ENCODE measurements at regions not wholly inside any gene's neighbourhood (a gene's known extent, or its start where the extent isn't known, plus 50 kb on each side); places are given as distances from the start of the nearest gene placed in this dataset.

DNA sequence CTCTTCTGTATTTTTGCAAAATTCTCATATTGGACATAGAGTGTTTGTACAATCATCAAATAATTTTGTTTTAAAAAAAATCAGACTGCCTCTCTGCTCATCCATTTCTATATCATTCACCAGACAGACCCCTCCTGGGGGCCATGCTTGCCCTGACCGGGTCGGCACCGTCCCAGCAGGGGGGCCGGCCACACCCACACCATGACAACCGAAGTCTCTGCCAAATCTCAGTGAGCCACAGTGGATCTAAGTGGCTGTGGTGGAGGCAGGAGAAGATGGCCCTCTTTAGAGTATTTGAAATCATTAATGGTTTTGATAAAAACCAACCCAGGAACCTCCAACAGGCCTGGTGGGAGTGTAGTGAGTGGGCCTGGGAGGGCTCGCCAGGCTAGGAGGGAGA lies 66.9 kb upstream of the ADRA2C start:
- Histone ChIP-seq H3K79me2 (ENCODE audit: insufficient read depth, low read length) (no peaks in the 10 kb centered on the region), H3K36me3 (replicated peaks in 1 of 2; ENCODE audit: control insufficient read depth in 1 of 2, insufficient read depth in 2 of 2, low read length in 2 of 2) (no peaks in the 10 kb centered on the region), H3K4me1 (ENCODE audit: insufficient read depth, low read length) (0 out of 2 replicates have a peak, but pooled peaks cover 5% of the 10 kb centered on the region), H3K4me3 (replicated peaks in 1 of 3; ENCODE audit: insufficient read depth in 1 of 3, low read depth in 2 of 3, low read length in 3 of 3) (no peak overlapping the region), H3K9me3 (ENCODE audit: low read length) (peaks cover 17% of the 10 kb centered on the region), H3K9ac (ENCODE audit: insufficient read depth, low read depth, low read length) (no peak overlapping the region), H2AFZ (ENCODE audit: low read length) (no peak overlapping the region), H3K4me2 (ENCODE audit: low read depth, low read length) (no peak overlapping the region), H3K27ac (ENCODE audit: extremely low read length, insufficient read depth, low read length) (no peak overlapping the region), H3K27me3 (ENCODE audit: control insufficient read depth in 1 of 2, insufficient read depth in 2 of 2, low read length in 2 of 2) (peaks cover 6 to 41% of the 10 kb centered on the region in 2 experiments; a peak in 4 of 5 replicates), H4K20me1 (ENCODE audit: insufficient read depth, low read length) (no peaks in the 10 kb centered on the region)
- ATAC-seq (no peak), FAIRE-seq (no peak), DNase-seq (ENCODE audit: low spot score) (no peak)
- ChIA-PET POLR2A (no interaction called here), CTCF (ENCODE audit: low intra/inter-chr PET ratio, low total read pairs) (no interaction called here)
- TF ChIP-seq TP53 (CRISPR knock-in tag; conservative IDR thresholded peaks at IDR 0.05) (no peak), ZNF121 (CRISPR knock-in tag; IDR thresholded peaks at IDR 0.05) (no peak), RXRB (CRISPR knock-in tag; IDR thresholded peaks at IDR 0.05; ENCODE audit: borderline replicate concordance) (no peak), THAP8 (CRISPR knock-in tag; IDR thresholded peaks at IDR 0.05; ENCODE audit: borderline replicate concordance) (no peak), ZNF713 (CRISPR knock-in tag; IDR thresholded peaks at IDR 0.05) (no peak), ZNF747 (CRISPR knock-in tag; IDR thresholded peaks at IDR 0.05; ENCODE audit: borderline replicate concordance) (no peak)
- TF ChIP-seq, protein P1, sequence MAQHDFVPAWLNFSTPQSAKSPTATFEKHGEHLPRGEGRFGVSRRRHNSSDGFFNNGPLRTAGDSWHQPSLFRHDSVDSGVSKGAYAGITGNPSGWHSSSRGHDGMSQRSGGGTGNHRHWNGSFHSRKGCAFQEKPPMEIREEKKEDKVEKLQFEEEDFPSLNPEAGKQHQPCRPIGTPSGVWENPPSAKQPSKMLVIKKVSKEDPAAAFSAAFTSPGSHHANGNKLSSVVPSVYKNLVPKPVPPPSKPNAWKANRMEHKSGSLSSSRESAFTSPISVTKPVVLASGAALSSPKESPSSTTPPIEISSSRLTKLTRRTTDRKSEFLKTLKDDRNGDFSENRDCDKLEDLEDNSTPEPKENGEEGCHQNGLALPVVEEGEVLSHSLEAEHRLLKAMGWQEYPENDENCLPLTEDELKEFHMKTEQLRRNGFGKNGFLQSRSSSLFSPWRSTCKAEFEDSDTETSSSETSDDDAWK (CRISPR knock-in tag; IDR thresholded peaks at IDR 0.05): no peak
- TF ChIP-seq, protein P2, sequence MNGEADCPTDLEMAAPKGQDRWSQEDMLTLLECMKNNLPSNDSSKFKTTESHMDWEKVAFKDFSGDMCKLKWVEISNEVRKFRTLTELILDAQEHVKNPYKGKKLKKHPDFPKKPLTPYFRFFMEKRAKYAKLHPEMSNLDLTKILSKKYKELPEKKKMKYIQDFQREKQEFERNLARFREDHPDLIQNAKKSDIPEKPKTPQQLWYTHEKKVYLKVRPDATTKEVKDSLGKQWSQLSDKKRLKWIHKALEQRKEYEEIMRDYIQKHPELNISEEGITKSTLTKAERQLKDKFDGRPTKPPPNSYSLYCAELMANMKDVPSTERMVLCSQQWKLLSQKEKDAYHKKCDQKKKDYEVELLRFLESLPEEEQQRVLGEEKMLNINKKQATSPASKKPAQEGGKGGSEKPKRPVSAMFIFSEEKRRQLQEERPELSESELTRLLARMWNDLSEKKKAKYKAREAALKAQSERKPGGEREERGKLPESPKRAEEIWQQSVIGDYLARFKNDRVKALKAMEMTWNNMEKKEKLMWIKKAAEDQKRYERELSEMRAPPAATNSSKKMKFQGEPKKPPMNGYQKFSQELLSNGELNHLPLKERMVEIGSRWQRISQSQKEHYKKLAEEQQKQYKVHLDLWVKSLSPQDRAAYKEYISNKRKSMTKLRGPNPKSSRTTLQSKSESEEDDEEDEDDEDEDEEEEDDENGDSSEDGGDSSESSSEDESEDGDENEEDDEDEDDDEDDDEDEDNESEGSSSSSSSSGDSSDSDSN (CRISPR knock-in tag; IDR thresholded peaks at IDR 0.05): no peak
- no TSS peak for BruUV-seq (replicated peaks)
- WGBS (ENCODE audit: low lambda C conversion rate): 6% methylated on average over 6 of the region's 6 CpGs
- intact Hi-C loops (cut with micrococcal nuclease; ENCODE audit: unreplicated experiment): no loop called here
- in situ Hi-C loops (cut with HindIII; ENCODE audit: extremely low pct_ligation_motif_present, low pct_unique_long_range_greater_than_20kb): no loop called here
